Esophagus squamous epithelium (tissue), 4 donors: ENCODE measurements at regions not wholly inside any gene's neighbourhood (a gene's known extent, or its start where the extent isn't known, plus 50 kb on each side); places are given as distances from the start of the nearest gene placed in this dataset.

ENCODE experiments used
- CTCF ChIP-seq, 6 experiments: fragments of 450-650 bp in 4 of 6; fragments of 200-600 bp in 2 of 6; sonication (generic) in 2 of 6; IDR thresholded peaks; one replicate each; pipeline ENCODE4 v1.5.1; 2016 to 2019; ENCODE audit warnings: antibody characterized with exemption in 6 of 6, mild to moderate bottlenecking in 4 of 6, moderate library complexity in 4 of 6
- POLR2A ChIP-seq, 4 donors: fragments of 450-650 bp; IDR thresholded peaks; one replicate each; pipeline ENCODE4 v1.6.1; 2017; ENCODE audit warnings: antibody characterized with exemption in 4 of 4, mild to moderate bottlenecking in 4 of 4, moderate library complexity in 3 of 4

GRCh38 chr17:13931111-13931526 is 138.2 kb upstream of the COX10 start:
- TF ChIP-seq CTCF (IDR thresholded peaks at IDR 0.05) (no peak), POLR2A (IDR thresholded peaks at IDR 0.05) (no peak)
